Thoracic aorta (tissue), 2 donors: ENCODE measurements at regions not wholly inside any gene's neighbourhood (a gene's known extent, or its start where the extent isn't known, plus 50 kb on each side); places are given as distances from the start of the nearest gene placed in this dataset.

ENCODE experiments used
- ATAC-seq: fragments of 150-250 bp; one replicate; pipeline ENCODE4 v1.8.0; 2017; ENCODE audit warnings: low read depth; ENCODE audit not compliant: insufficient number of reproducible peaks, low FRiP score
- DNase-seq: peaks from one replicate; pipeline ENCODE4 v3.0.0-alpha.2; 2020; ENCODE audit warnings: low spot score
- H3K27ac ChIP-seq, 2 donors: fragments of 200-600 bp; sonication (generic); 1 replicate in 1 of 2; 2 replicates in 1 of 2; pipeline ENCODE4 v1.5.1; 2016; ENCODE audit warnings: mild to moderate bottlenecking in 2 of 2, moderate library complexity in 2 of 2
- H3K27me3 ChIP-seq: fragments of 200-600 bp; sonication (generic); replicated peaks from 2 replicates; pipeline ENCODE4 v1.6.0; 2016; ENCODE audit warnings: mild to moderate bottlenecking; ENCODE audit not compliant: insufficient read depth
- H3K36me3 ChIP-seq: fragments of 200-600 bp; sonication (generic); one replicate; pipeline ENCODE4 v1.5.1; 2016
- H3K4me1 ChIP-seq, 2 donors: fragments of 200-600 bp; sonication (generic); 1 replicate in 1 of 2; 2 replicates in 1 of 2; pipeline versions ENCODE4 v1.5.1 to v1.6.0; 2016; ENCODE audit warnings: low read depth in 2 of 2, mild to moderate bottlenecking in 1 of 2; ENCODE audit not compliant: control insufficient read depth in 1 of 2
- H3K4me3 ChIP-seq: fragments of 200-600 bp; sonication (generic); 2 replicates; pipeline ENCODE4 v1.5.1; 2016; ENCODE audit warnings: mild to moderate bottlenecking
- H3K9me3 ChIP-seq: fragments of 200-600 bp; sonication (generic); 2 replicates; pipeline ENCODE4 v1.5.1; 2016
- TF ChIP-seq, protein P1 (sequence below): fragments of 200-600 bp; sonication (generic); IDR thresholded peaks from one replicate; pipeline ENCODE4 v1.5.1; 2019; ENCODE audit warnings: antibody characterized with exemption

- no peaks in the 10 kb centered on the region for H3K4me1 ChIP-seq
- H3K4me3 ChIP-seq, result no peak overlapping the region
- H3K27ac ChIP-seq, result no peak overlapping the region
- TF ChIP-seq, protein P1, sequence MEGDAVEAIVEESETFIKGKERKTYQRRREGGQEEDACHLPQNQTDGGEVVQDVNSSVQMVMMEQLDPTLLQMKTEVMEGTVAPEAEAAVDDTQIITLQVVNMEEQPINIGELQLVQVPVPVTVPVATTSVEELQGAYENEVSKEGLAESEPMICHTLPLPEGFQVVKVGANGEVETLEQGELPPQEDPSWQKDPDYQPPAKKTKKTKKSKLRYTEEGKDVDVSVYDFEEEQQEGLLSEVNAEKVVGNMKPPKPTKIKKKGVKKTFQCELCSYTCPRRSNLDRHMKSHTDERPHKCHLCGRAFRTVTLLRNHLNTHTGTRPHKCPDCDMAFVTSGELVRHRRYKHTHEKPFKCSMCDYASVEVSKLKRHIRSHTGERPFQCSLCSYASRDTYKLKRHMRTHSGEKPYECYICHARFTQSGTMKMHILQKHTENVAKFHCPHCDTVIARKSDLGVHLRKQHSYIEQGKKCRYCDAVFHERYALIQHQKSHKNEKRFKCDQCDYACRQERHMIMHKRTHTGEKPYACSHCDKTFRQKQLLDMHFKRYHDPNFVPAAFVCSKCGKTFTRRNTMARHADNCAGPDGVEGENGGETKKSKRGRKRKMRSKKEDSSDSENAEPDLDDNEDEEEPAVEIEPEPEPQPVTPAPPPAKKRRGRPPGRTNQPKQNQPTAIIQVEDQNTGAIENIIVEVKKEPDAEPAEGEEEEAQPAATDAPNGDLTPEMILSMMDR, result no peak
- H3K27me3 ChIP-seq, result no peaks in the 10 kb centered on the region
- no peak for ATAC-seq
- H3K9me3 ChIP-seq, result no peaks in the 10 kb centered on the region
- DNase-seq, result no peak
- no peaks in the 10 kb centered on the region for H3K36me3 ChIP-seq
These were observed 211.7 kb downstream of the DKK1 start for GRCh38 chr10:52525761-52526160.

DNA sequence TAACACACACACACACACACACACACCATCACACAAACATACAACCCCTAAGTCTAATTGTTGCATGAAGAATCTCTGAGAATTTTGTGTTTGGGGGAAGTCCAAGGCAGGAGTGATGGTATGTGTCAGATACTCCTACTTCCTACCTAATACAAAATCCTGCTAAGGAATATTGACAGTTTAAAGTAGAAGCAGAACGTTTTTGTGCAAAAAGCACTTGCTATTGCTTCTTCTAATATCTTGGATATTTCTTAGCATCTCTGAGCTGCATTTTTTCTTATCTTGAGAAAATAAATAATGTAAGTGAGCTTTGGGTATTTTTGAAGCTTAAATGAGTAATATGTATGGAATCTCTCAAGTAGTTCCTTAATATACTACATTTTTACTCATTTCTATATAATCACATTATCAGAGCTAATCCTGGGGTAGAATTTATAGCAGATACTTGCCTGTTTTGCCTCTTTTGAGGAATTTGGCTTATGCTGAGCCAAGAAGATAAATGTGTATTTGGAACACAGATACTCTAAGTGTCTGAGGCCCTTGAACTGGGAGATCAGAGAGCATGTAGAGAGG is 212.3 kb downstream of the DKK1 start:
- Histone ChIP-seq H3K4me1 (no peaks in the 10 kb centered on the region), H3K4me3 (no peak overlapping the region), H3K27me3 (no peaks in the 10 kb centered on the region), H3K36me3 (no peaks in the 10 kb centered on the region), H3K27ac (no peak overlapping the region), H3K9me3 (no peaks in the 10 kb centered on the region)
- DNase-seq (no peak), ATAC-seq (no peak)
- TF ChIP-seq, protein P1, result no peak

DNA sequence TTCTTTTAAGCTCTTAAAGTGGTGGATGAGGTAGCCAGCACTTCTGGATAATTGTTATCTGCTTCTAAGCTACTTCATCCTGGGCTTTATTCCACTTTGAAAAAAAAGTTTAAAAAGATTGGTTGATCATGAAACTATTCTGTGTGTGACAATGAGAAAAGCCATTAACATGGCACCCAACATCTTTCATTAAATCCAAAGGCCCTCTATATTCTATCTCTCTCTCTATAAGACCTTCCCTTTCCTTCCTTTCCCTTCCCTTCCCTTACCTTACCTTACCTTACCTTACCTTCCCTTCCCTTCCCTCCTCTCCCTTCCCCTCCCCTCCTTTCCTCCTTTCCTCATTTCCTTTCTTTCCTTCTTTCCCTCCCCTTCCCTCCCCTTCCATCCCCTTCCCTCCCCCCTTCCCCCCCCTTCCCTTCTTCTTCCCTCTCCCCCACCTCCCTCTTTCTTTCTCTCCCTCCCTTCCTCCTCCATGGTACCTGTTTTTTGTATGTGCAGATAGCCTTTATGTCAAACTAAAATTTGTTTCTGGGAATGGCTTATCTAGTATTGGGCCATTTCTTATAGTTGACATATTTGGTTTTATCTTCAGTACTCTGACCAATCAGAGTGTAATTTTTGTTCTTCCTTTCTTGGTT is 218.7 kb downstream of the DKK1 start:
- TF ChIP-seq, protein P1, result no peak
- Histone ChIP-seq H3K27me3 (no peaks in the 10 kb centered on the region), H3K4me1 (no peaks in the 10 kb centered on the region), H3K27ac (no peak overlapping the region), H3K36me3 (no peaks in the 10 kb centered on the region), H3K4me3 (no peak overlapping the region), H3K9me3 (no peaks in the 10 kb centered on the region)
- DNase-seq (no peak), ATAC-seq (no peak)

GRCh38 chr10:52533986-52534385 is 219.9 kb downstream of the DKK1 start:
- TF ChIP-seq, protein P1, result no peak
- Histone ChIP-seq H3K27ac (no peak overlapping the region), H3K27me3 (no peaks in the 10 kb centered on the region), H3K4me3 (no peak overlapping the region), H3K9me3 (no peaks in the 10 kb centered on the region), H3K36me3 (no peaks in the 10 kb centered on the region), H3K4me1 (no peaks in the 10 kb centered on the region)
- DNase-seq (no peak), ATAC-seq (no peak)

- H3K4me1 ChIP-seq, result no peaks in the 10 kb centered on the region
- TF ChIP-seq, protein P1, result no peak
- no peaks in the 10 kb centered on the region for H3K27me3 ChIP-seq
- H3K36me3 ChIP-seq, result no peaks in the 10 kb centered on the region
- ATAC-seq (no peak), DNase-seq (no peak)
- no peak overlapping the region for H3K27ac ChIP-seq
- H3K9me3 ChIP-seq, result no peaks in the 10 kb centered on the region
- no peak overlapping the region for H3K4me3 ChIP-seq
These were observed 225.4 kb downstream of the DKK1 start for GRCh38 chr10:52539463-52539862.
